Nephron (organoid): ENCODE measurements at regions not wholly inside any gene's neighbourhood (a gene's known extent, or its start where the extent isn't known, plus 50 kb on each side); places are given as distances from the start of the nearest gene placed in this dataset.
"Not testable (repeated sequence)": the region's sequence is repeated elsewhere in the genome, so short reads cannot be mapped to it uniquely, and the experiment has no call there.

Source experiments
- H3K27ac Mint-ChIP-seq, 3 experiments: 2 replicates each; pipeline ENCODE4 v1.8.0; 2020; ENCODE audit warnings: mixed read lengths in 3 of 3, mild to moderate bottlenecking in 2 of 3, moderate library complexity in 1 of 3
- H3K27me3 Mint-ChIP-seq: 2 replicates; pipeline ENCODE4 v1.8.0; 2021; ENCODE audit warnings: low read depth, mild to moderate bottlenecking, moderate library complexity, mixed read lengths
- H3K36me3 Mint-ChIP-seq: 2 replicates; pipeline ENCODE4 v1.8.0; 2020; ENCODE audit warnings: low read depth, mixed read lengths
- H3K4me1 Mint-ChIP-seq: 2 replicates; pipeline ENCODE4 v1.8.0; 2020; ENCODE audit warnings: mixed read lengths
- H3K4me3 Mint-ChIP-seq, 3 experiments: 2 replicates each; pipeline ENCODE4 v1.8.0; 2020; ENCODE audit warnings: mild to moderate bottlenecking in 3 of 3, mixed read lengths in 3 of 3, moderate library complexity in 2 of 3
- H3K9me3 Mint-ChIP-seq: 2 replicates; pipeline ENCODE4 v1.8.0; 2020; ENCODE audit warnings: mixed read lengths
- CTCF ChIP-seq, 3 experiments: fragments of 200-600 bp; sonication (generic); IDR thresholded peaks; one replicate each; pipeline ENCODE4 v1.5.0; 2021; ENCODE audit warnings: antibody characterized with exemption in 3 of 3; ENCODE audit not compliant: unreplicated experiment in 3 of 3

- Mint-ChIP-seq H3K4me1 (no peaks in the 10 kb centered on the region), H3K36me3 (no peaks in the 10 kb centered on the region), H3K27ac (no peak overlapping the region), H3K4me3 (no peak overlapping the region), H3K9me3 (peaks cover 7% of the 10 kb centered on the region), H3K27me3 (peaks cover 7% of the 10 kb centered on the region)
- peak; percentile 49 to 70 (median 54) for TF ChIP-seq CTCF (IDR thresholded peaks at IDR 0.05; ENCODE audit: unreplicated experiment in 3 of 3)
Observed at GRCh38 chr15:60179786-60180391, 175.8 kb downstream of the FOXB1 start.

GRCh38 chr15:60181957-60182356, 177.8 kb downstream of the FOXB1 start:
- not testable (repeated sequence) for H3K27me3 Mint-ChIP-seq, H3K27ac Mint-ChIP-seq, H3K4me1 Mint-ChIP-seq, H3K4me3 Mint-ChIP-seq, H3K36me3 Mint-ChIP-seq, H3K9me3 Mint-ChIP-seq

GRCh38 chr15:60183366-60183765, 179.3 kb downstream of the FOXB1 start:
- H3K36me3 Mint-ChIP-seq, result no peaks in the 10 kb centered on the region
- H3K27me3 Mint-ChIP-seq, result peaks cover 7% of the 10 kb centered on the region
- no peaks in the 10 kb centered on the region for H3K4me1 Mint-ChIP-seq
- no peak overlapping the region for H3K4me3 Mint-ChIP-seq
- H3K9me3 Mint-ChIP-seq, result peaks cover under 1% of the 10 kb centered on the region
- no peak overlapping the region for H3K27ac Mint-ChIP-seq
- no peak for TF ChIP-seq CTCF (IDR thresholded peaks at IDR 0.05; ENCODE audit: unreplicated experiment in 3 of 3)

- no peak for TF ChIP-seq CTCF (IDR thresholded peaks at IDR 0.05; ENCODE audit: unreplicated experiment in 3 of 3)
- Mint-ChIP-seq H3K9me3 (no peaks in the 10 kb centered on the region), H3K27ac (no peak overlapping the region), H3K4me1 (no peaks in the 10 kb centered on the region), H3K4me3 (no peak overlapping the region), H3K36me3 (no peaks in the 10 kb centered on the region), H3K27me3 (peaks cover 7% of the 10 kb centered on the region)
Observed at GRCh38 chr15:60184579-60184978, 180.5 kb downstream of the FOXB1 start.

GRCh38 chr15:60191016-60191415, 186.9 kb downstream of the FOXB1 start:
- peaks cover 5% of the 10 kb centered on the region for H3K4me1 Mint-ChIP-seq
- no peaks in the 10 kb centered on the region for H3K36me3 Mint-ChIP-seq
- no peak for TF ChIP-seq CTCF (IDR thresholded peaks at IDR 0.05; ENCODE audit: unreplicated experiment in 3 of 3)
- no peaks in the 10 kb centered on the region for H3K9me3 Mint-ChIP-seq
- H3K27ac Mint-ChIP-seq, result no peak overlapping the region
- H3K4me3 Mint-ChIP-seq, result no peak overlapping the region
- H3K27me3 Mint-ChIP-seq, result no peaks in the 10 kb centered on the region

GRCh38 chr15:60191821-60192220, 187.7 kb downstream of the FOXB1 start:
- H3K36me3 Mint-ChIP-seq, result no peaks in the 10 kb centered on the region
- no peaks in the 10 kb centered on the region for H3K27me3 Mint-ChIP-seq
- H3K27ac Mint-ChIP-seq, result no peak overlapping the region
- TF ChIP-seq CTCF (IDR thresholded peaks at IDR 0.05; ENCODE audit: unreplicated experiment in 3 of 3), result no peak
- peaks cover 5% of the 10 kb centered on the region for H3K4me1 Mint-ChIP-seq
- H3K9me3 Mint-ChIP-seq, result no peaks in the 10 kb centered on the region
- H3K4me3 Mint-ChIP-seq, result no peak overlapping the region
